GM12872 (cell line): ENCODE measurements at regions not wholly inside any gene's neighbourhood (a gene's known extent, or its start where the extent isn't known, plus 50 kb on each side); places are given as distances from the start of the nearest gene placed in this dataset.

Source experiments
- CTCF ChIP-seq: IDR thresholded peaks from 3 replicates; pipeline ENCODE4 v1.5.1; 2011; ENCODE audit warnings: low read depth, mild to moderate bottlenecking, low read length, moderate library complexity; ENCODE audit not compliant: insufficient read depth

- TF ChIP-seq CTCF: no peak
Measured at GRCh38 chr3:77773084-77773483, 733.2 kb downstream of the ROBO2 start.

GRCh38 chr3:77780278-77780996 is 740.5 kb downstream of the ROBO2 start:
- TF ChIP-seq CTCF: no peak

- no peak for TF ChIP-seq CTCF
Measured at GRCh38 chr3:77786216-77786615, 746.3 kb downstream of the ROBO2 start.

GRCh38 chr3:77795013-77795412 is 755.1 kb downstream of the ROBO2 start:
- no peak for TF ChIP-seq CTCF

GRCh38 chr3:77799278-77799677 is 759.4 kb downstream of the ROBO2 start:
- no peak for TF ChIP-seq CTCF

- no peak for TF ChIP-seq CTCF
Measured at GRCh38 chr3:77800893-77801292, 761.0 kb downstream of the ROBO2 start.

GRCh38 chr3:77807312-77807711 is 767.4 kb downstream of the ROBO2 start:
- TF ChIP-seq CTCF: no peak
